Loucy (cell line): ENCODE measurements at regions not wholly inside any gene's neighbourhood (a gene's known extent, or its start where the extent isn't known, plus 50 kb on each side); places are given as distances from the start of the nearest gene placed in this dataset.
A peak's percentile ranks its signal among the peaks of the same experiment; 100 is the strongest.

Experiments
- H2AFZ ChIP-seq: fragments of 200-600 bp; sonication (generic); 2 replicates; pipeline ENCODE4 v1.6.0; 2016; ENCODE audit warnings: antibody characterized with exemption, mild to moderate bottlenecking, low read length, moderate library complexity
- H3F3A ChIP-seq: fragments of 200-600 bp; 2 replicates; pipeline ENCODE4 v1.6.0; 2016; ENCODE audit warnings: antibody characterized with exemption, low read depth, mild to moderate bottlenecking
- H3K27me3 ChIP-seq: fragments of 200-600 bp; sonication (generic); 2 replicates; pipeline ENCODE4 v1.6.1; 2014; ENCODE audit warnings: low read length, mild to moderate bottlenecking; ENCODE audit not compliant: insufficient read depth, poor library complexity, severe bottlenecking
- H3K36me3 ChIP-seq: fragments of 200-600 bp; sonication (generic); 2 replicates; pipeline ENCODE4 v1.6.1; 2016; ENCODE audit warnings: low read length; ENCODE audit not compliant: insufficient read depth
- H3K4me1 ChIP-seq: fragments of 200-600 bp; sonication (generic); 2 replicates; pipeline ENCODE4 v1.5.1; 2014; ENCODE audit warnings: low read length, mild to moderate bottlenecking; ENCODE audit not compliant: insufficient read depth, poor library complexity, severe bottlenecking
- H3K4me2 ChIP-seq: fragments of 200-600 bp; sonication (generic); 2 replicates; pipeline ENCODE4 v1.6.0; 2014; ENCODE audit warnings: antibody characterized with exemption, low read length, low read depth, mild to moderate bottlenecking; ENCODE audit not compliant: poor library complexity, severe bottlenecking
- H3K4me3 ChIP-seq: fragments of 200-600 bp; sonication (generic); 2 replicates; pipeline ENCODE4 v1.5.1; 2014; ENCODE audit warnings: low read length, mild to moderate bottlenecking, mixed read lengths; ENCODE audit not compliant: poor library complexity, severe bottlenecking
- H3K79me2 ChIP-seq: fragments of 200-600 bp; sonication (generic); 2 replicates; pipeline ENCODE4 v1.6.1; 2014; ENCODE audit warnings: low read length; ENCODE audit not compliant: insufficient read depth
- H3K9ac ChIP-seq: fragments of 200-600 bp; sonication (generic); 2 replicates; pipeline ENCODE4 v1.6.0; 2014; ENCODE audit warnings: mild to moderate bottlenecking, low read depth, low read length, moderate library complexity; ENCODE audit not compliant: poor library complexity, severe bottlenecking
- H3K9me2 ChIP-seq: fragments of 200-600 bp; sonication (generic); replicated peaks from 2 replicates; pipeline ENCODE4 v1.6.1; 2016; ENCODE audit warnings: low read depth, low read length, mixed read lengths
- H3K9me3 ChIP-seq: fragments of 200-600 bp; sonication (generic); 2 replicates; pipeline ENCODE4 v1.6.1; 2014; ENCODE audit warnings: mild to moderate bottlenecking, antibody characterized with exemption, low read length, low read depth; ENCODE audit not compliant: insufficient read depth
- H4K20me1 ChIP-seq: fragments of 200-600 bp; sonication (generic); 2 replicates; pipeline ENCODE4 v1.6.0; 2014; ENCODE audit warnings: antibody characterized with exemption, low read length, mild to moderate bottlenecking; ENCODE audit not compliant: insufficient read depth, poor library complexity, severe bottlenecking
- CTCF ChIP-seq: fragments of 200-600 bp; sonication (generic); conservative IDR thresholded peaks from 2 replicates; pipeline ENCODE4 v1.5.1; 2014; ENCODE audit warnings: mild to moderate bottlenecking, antibody characterized with exemption, low read length
- EZH2phosphoT487 ChIP-seq: fragments of 200-600 bp; IDR thresholded peaks from 2 replicates; pipeline ENCODE4 v1.6.1; 2018; ENCODE audit warnings: antibody characterized with exemption, mild to moderate bottlenecking, moderate library complexity, borderline replicate concordance

DNA sequence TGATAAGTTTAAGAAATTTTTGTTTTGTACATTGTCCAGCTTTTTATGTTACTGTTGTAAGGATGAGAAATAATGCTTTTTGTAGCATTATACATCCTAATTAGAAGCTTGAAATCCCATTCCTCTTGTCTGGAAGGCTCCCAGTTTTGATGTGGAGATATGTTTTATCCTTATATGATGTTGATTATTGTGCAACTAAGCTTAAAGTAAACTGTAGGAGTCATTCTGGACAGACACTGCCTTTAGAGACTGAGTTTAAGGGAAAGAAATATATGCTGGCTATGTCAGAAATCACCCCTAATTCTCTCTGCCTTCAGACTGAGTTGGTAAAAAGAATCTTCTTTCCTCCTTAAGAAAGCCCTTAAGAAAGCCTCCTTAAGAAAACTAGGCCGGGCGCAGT lies 670.4 kb downstream of the ZPLD1 start:
- H3K9me3 ChIP-seq = no peaks in the 10 kb centered on the region
- no peak overlapping the region for H2AFZ ChIP-seq
- no peaks in the 10 kb centered on the region for H4K20me1 ChIP-seq
- no peak overlapping the region for H3K4me2 ChIP-seq
- TF ChIP-seq EZH2phosphoT487 (no peak), CTCF (no peak)
- no peak overlapping the region for H3K4me3 ChIP-seq
- H3K27me3 ChIP-seq = no peaks in the 10 kb centered on the region
- H3K79me2 ChIP-seq = no peaks in the 10 kb centered on the region
- H3K36me3 ChIP-seq = no peaks in the 10 kb centered on the region
- H3K9ac ChIP-seq = no peak overlapping the region
- no peaks in the 10 kb centered on the region for H3K4me1 ChIP-seq
- H3F3A ChIP-seq = no peaks in the 10 kb centered on the region
- no peaks in the 10 kb centered on the region for H3K9me2 ChIP-seq

GRCh38 chr3:103112273-103112672 lies 677.5 kb downstream of the ZPLD1 start:
- Histone ChIP-seq H2AFZ (no peak overlapping the region), H3K4me2 (no peak overlapping the region), H3F3A (no peaks in the 10 kb centered on the region), H3K9ac (no peak overlapping the region), H3K9me3 (no peaks in the 10 kb centered on the region), H3K79me2 (no peaks in the 10 kb centered on the region), H3K27me3 (no peaks in the 10 kb centered on the region), H4K20me1 (no peaks in the 10 kb centered on the region), H3K4me1 (no peaks in the 10 kb centered on the region), H3K4me3 (no peak overlapping the region), H3K9me2 (no peaks in the 10 kb centered on the region), H3K36me3 (no peaks in the 10 kb centered on the region)
- no peak for TF ChIP-seq EZH2phosphoT487
- no peak for TF ChIP-seq CTCF

DNA sequence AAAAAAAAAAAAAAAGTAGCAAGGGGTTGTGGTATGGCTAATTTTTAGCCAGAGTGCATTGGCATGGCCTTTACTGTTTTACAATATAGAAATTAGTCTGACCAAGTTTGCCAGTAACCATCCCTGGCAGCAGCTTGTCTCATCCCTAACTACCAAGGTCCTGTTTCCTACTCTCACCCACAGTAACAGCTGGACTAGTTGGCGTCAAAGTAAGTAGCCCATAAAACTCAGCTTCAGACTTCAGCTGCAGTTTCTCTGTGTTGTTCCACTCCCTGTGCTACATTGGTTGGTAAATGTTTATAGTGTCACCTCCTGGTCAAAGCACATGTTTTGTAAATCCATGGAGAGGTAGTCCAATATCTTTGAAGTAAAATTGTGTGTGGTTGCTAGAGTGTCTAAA lies 691.3 kb downstream of the ZPLD1 start:
- H3K9me2 ChIP-seq = no peaks in the 10 kb centered on the region
- H3K4me1 ChIP-seq = peaks cover 20% of the 10 kb centered on the region
- H3F3A ChIP-seq = no peaks in the 10 kb centered on the region
- no peaks in the 10 kb centered on the region for H4K20me1 ChIP-seq
- H3K27me3 ChIP-seq = no peaks in the 10 kb centered on the region
- H3K9ac ChIP-seq = no peak overlapping the region
- H2AFZ ChIP-seq = peak overlapping the region; percentile 12; the same call in 1 of the 2 replicates
- no peaks in the 10 kb centered on the region for H3K36me3 ChIP-seq
- H3K4me2 ChIP-seq = peak overlapping the region; percentile 27
- H3K4me3 ChIP-seq = no peak overlapping the region
- TF ChIP-seq CTCF = peak; percentile 29
- TF ChIP-seq EZH2phosphoT487 = no peak
- H3K9me3 ChIP-seq = no peaks in the 10 kb centered on the region
- H3K79me2 ChIP-seq = no peaks in the 10 kb centered on the region
